GM18508 (cell line): ENCODE measurements at regions not wholly inside any gene's neighbourhood (a gene's known extent, or its start where the extent isn't known, plus 50 kb on each side); places are given as distances from the start of the nearest gene placed in this dataset.

Experiments used
- ATAC-seq: cut with Tn5 transposase; IDR thresholded peaks from one replicate; pipeline ENCODE4 v1.9.1; 2021; ENCODE audit warnings: moderate number of reproducible peaks; ENCODE audit not compliant: insufficient read depth, unreplicated experiment

DNA sequence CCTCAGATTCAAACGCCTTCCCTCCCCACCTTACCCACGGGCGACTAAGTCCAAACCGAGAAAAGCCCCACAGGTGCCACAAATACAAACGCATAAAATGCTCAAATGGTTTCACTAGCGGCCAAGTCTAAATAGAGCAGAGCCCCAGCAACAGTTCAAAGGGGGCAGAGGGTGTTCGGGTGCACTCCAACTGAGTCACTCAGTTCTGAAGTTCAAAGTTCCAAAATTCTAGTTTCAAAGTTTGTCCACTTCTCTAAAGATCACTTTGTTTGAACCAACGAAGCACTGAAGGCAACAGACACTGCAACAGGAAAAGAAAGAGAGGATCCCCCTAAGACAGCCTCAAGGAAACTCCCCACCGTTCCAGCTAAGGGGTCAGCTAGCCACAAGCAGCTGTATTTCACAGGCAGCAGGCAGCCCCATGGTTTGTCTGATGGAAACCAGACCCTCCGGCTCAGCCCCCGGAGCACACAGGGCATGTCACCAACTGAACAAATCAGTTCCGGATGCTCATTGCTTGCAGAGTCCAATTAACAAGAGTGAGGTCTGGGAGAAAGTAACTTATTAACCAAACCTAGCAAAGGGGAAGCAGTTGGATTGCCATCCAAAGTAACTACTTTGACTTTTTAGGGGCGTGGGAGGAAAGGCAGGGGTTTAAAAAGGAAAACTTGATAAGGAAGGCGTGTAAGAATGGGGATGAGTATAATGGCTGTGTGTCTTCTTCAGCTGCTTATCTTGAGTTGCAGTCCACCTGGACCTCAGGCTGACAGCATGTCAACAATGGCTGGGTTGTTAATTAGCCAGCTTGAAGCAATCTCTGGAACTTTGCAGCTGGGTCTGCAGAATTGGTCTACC is 1423.9 kb upstream of the PRMT6 start:
- ATAC-seq, result no peak

- ATAC-seq, result no peak
These were observed 1420.4 kb upstream of the PRMT6 start for GRCh38 chr1:105636052-105636451.

DNA sequence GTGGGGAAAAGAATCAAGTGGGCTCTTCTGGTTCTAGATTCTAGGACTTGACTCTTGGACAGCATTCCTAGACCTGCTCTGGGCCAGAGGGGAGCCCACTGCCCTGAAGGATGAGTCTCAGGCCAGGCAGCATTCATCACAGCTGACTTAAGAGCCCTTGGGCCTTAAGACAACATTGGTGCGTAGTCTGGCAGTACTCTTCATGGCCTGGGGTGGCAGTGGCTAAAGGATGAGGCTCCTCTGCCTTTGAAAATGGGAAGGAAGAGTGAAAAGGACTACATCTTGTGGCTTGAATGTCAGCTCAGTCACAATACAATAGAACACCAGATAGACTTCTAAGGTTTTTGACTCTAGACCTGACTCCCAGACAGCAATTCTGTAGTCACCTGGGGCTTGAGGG is 1415.1 kb upstream of the PRMT6 start:
- no peak for ATAC-seq

DNA sequence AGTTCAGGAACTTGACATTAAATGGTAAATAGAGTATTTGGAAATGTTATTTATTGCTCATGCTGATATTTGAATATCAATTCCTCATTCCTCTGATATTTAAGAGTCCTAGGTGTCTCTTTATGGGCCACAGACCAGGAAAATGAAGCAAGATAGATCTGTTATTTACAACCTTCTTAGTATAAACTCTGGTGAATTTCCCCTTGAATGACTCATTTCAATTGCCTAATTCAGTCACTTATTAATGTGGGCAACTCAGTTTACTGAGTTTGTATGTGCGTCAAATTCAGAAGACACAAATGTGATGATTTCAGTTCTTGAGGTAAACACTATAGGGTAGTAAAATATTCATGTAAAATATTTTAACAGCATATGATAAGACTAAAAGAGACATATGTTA is 1404.4 kb upstream of the PRMT6 start:
- ATAC-seq, result no peak

DNA sequence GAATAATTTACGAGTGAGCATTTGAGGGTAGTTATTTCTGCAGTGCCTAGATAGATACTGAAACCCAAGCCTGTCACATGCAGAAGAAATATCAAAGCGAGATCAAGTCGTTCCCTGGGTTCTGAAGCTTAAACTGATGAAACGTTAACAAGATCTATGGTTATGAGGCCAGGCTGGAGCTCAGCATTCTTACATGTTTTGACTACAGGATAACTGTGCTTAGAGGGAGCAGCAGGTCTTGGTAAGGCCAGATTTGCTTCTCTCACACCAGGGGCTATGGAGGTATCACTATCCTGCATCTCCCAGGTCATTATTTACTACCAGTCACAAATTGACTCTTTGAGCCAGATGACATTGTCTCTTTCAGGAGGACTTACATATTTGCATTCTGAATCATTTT is 1401.4 kb upstream of the PRMT6 start:
- no peak for ATAC-seq

DNA sequence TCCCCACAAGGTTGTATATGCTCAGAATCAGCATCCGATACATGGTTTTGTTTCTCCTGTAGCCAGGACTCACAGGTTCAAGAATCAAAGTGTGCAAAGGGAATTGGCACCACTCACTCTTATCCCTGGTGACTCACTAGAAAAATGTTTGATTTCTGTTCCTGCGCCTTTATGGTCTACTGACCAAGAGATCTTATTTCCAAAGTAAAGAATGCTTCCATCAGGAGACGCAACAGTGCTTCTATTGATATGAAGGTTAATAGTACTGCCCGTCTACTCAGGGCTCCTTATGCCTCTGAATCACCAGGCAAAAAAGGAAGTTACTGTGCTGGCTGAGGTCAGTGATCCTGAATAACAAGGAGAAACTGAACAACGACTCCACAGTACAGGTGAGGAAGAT is 1392.0 kb upstream of the PRMT6 start:
- ATAC-seq, result no peak

DNA sequence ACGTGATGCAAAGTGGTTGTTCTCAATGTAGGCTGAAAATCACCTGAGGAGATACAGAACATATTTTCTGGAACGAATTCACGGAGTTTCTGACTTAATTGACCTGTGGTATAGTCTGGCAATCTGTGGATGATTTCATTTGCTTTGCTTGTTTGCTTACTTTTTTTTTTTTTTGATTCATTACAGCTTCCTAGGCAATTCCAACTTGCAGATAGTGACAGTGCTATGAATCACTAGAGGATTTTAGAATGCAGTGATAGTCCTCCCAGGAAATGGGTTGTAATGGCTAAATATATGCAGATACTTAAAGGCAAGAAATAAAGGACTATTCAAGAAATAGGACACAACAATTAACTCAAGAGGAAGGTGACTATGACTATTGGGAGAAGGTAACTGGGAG is 1378.1 kb upstream of the PRMT6 start:
- no peak for ATAC-seq

DNA sequence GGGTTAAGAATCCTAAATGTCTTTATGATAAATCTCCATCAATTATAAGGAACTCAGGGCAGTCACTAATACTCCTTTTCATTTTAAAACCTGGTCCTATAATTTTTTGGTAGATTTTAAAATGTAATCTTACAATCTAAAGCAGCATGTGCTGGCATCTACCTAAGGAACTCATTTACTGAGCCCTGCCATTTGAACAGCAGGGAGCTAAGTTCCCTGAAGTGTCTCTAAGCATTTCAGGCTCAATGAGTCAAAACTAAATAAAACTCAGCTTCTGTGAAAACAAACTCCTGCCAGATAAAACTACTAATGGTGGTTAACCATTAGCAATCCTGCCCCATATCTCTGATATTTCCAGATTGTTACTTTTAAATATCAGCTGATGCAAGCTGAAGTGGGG is 1371.8 kb upstream of the PRMT6 start:
- no peak for ATAC-seq

DNA sequence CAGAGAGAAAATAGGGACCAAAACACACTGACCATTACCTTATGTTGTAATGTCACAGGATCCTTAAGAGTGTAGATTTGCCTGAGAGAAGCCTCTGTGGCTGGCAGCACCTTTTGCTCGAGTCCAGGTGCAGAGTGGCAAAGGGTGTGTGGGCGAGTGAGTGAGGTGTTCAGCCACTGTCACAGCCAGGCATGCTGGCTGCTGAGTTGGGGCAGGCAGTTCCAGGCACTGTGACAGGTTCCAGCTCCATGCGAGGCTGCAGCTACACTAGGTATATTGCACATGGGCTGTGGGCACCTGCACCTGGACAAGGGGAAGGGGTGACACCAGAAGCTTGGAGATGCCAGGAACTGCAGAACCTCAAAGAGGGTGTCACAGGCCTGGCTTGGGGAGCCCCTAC is 1370.4 kb upstream of the PRMT6 start:
- ATAC-seq, result no peak

GRCh38 chr1:105686874-105687690 is 1369.4 kb upstream of the PRMT6 start:
- no peak for ATAC-seq

- ATAC-seq, result no peak
These were observed 1355.8 kb upstream of the PRMT6 start for GRCh38 chr1:105700723-105701122.

GRCh38 chr1:105724286-105724685 is 1332.2 kb upstream of the PRMT6 start:
- no peak for ATAC-seq

- no peak for ATAC-seq
These were observed 1325.8 kb upstream of the PRMT6 start for GRCh38 chr1:105730701-105731100.

DNA sequence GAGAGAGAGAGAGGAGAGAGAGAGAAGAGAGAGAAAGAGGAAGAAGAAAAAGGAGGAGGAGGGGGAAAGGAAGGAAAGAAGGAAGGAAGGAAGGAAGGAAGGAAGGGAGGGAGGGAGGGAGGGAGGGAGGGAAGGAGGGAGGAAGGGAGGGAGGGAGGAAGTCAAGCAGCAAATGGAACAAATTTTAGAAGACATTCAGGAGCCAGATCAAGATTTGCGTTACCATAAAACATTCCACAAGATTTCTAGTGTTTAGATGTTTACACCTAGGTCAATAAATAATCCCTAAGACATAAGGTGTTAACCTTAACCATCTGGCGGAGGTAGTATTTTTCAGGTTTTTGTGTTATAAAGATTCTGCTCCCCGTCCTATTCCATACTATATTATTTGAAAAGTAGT is 1320.1 kb upstream of the PRMT6 start:
- ATAC-seq, result no peak

DNA sequence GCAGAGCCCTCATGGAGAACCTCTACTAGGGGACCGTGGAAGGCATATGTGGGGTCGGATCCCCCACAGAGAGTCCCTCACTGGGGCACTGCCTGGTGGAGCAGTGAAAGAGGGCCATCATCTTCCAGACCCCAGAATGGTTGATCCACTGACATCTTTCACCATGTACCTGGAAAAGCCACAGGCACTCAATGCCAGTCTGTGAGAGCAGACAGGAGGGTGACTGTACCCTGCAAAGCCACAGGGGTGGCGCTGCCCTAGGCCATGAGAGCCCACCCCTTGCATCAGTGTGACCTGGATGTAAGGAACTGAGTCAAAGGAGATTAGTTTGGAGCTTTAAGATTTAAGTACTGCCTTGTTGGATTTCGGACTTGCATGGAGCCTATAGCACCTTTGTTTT is 1276.7 kb upstream of the PRMT6 start:
- ATAC-seq, result no peak

GRCh38 chr1:105785021-105785420 is 1271.5 kb upstream of the PRMT6 start:
- no peak for ATAC-seq

DNA sequence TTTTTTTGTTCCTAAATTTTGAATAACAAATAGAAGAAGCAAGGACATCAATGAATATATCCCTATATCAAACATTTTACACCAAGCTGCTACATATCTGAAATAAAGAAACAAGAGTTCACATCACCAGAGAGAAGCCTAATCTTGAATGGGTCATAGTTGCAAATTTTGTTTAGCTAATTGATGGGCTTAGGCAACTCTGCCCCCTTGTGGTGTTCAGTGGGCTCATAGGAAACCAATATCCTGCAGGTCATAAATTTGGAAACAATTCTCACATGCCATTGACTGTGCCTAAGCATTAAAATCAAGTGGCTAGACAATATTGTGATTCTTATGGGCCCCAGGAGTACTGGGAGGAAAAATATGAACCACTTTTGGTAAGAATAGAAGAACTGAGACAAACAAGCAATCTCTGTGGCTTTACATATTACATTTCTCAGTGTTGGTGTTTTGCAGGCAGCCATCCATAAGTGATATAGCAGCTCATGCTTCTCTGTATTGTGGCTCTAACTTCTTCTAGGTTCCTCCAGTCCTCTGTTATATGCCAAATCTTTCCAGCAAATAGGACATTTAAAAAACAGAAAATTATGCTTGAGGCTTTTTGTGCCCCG is 1262.8 kb upstream of the PRMT6 start:
- ATAC-seq, result no peak

GRCh38 chr1:105795741-105796140 is 1260.7 kb upstream of the PRMT6 start:
- ATAC-seq, result no peak

DNA sequence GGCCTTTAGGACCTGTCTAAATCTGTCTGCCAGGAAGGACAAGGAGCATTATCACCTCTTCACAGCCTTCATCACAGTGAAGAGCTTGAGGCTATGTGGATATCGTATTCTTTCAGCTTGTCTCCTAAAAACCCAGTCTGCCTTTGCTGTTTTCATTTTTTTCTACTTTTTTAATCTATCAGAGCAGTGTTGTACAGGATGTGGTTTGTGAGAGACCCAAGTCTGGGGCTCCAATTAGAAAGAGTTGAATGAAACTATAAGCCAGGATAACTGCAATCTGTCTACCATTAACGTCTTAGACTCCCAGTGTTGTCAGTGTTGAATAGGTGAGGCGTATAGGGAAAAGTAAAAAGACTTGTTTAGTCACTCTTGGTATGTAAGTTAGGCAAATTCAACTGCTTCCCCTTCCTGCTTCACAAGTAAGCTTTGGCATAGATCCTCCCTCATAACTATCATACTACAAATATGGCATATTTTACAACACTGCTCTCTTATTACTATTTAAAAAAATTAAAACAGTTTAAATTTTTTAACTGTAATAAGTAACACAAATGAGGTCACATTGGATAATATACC is 1225.8 kb upstream of the PRMT6 start:
- no peak for ATAC-seq

GRCh38 chr1:105838071-105838470 is 1218.4 kb upstream of the PRMT6 start:
- ATAC-seq, result no peak

DNA sequence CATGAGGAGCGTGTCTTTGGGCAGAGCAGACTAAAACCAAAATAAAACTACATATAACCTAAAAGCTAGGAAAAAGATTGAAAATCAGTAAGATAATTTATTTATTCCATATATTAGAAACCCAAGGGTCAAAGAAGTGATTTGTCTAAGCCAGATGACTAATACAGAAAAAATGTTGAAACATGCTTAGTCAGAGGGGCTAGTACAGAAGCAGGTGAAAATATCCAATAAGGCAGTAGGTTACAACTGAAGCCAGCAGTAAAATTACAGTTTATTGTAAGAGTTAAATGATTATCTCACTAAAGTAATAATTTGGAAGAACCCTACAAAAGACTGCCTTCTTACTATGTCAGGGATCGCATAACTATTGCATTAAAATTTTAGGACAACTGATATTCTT is 1190.9 kb upstream of the PRMT6 start:
- no peak for ATAC-seq
